ENCODE measurements at regions not wholly inside any gene's neighbourhood (a gene's known extent, or its start where the extent isn't known, plus 50 kb on each side); places are given as distances from the start of the nearest gene placed in this dataset.
"Not testable (repeated sequence)": the region's sequence is repeated elsewhere in the genome, so short reads cannot be mapped to it uniquely, and the experiment has no call there.

- DNase-seq, result peak; percentile 25
Observed at GRCh38 chr6:135606392-135606791, 108.9 kb upstream of the AHI1 start.

GRCh38 chr6:135608031-135608430 lies 110.5 kb upstream of the AHI1 start:
- DNase-seq, result no peak

GRCh38 chr6:135610192-135610591 lies 112.7 kb upstream of the AHI1 start:
- not testable (repeated sequence) for DNase-seq

- no peak for DNase-seq
Observed at GRCh38 chr6:135616655-135617054, 119.1 kb upstream of the AHI1 start.

- no peak for DNase-seq
Observed at GRCh38 chr6:135617222-135617621, 119.7 kb upstream of the AHI1 start.

- no peak for DNase-seq
Observed at GRCh38 chr6:135622081-135622480, 124.5 kb upstream of the AHI1 start.

- DNase-seq, result no peak
Observed at GRCh38 chr6:135623979-135624378, 126.4 kb upstream of the AHI1 start.

GRCh38 chr6:135624402-135625295 lies 127.1 kb upstream of the AHI1 start:
- DNase-seq, result no peak

- not testable (repeated sequence) for DNase-seq
Observed at GRCh38 chr6:135626001-135626400, 128.5 kb upstream of the AHI1 start.

- DNase-seq, result no peak
Observed at GRCh38 chr6:135627092-135627715, 129.7 kb upstream of the AHI1 start.

GRCh38 chr6:135630789-135631376 lies 133.3 kb upstream of the AHI1 start:
- no peak for DNase-seq

GRCh38 chr6:135631821-135632220 lies 134.3 kb upstream of the AHI1 start:
- no peak for DNase-seq

GRCh38 chr6:135633573-135633972 lies 136.0 kb upstream of the AHI1 start:
- no peak for DNase-seq

GRCh38 chr6:135637701-135638100 lies 140.2 kb upstream of the AHI1 start:
- DNase-seq, result no peak

GRCh38 chr6:135638108-135638507 lies 140.6 kb upstream of the AHI1 start:
- DNase-seq, result no peak

- no peak for DNase-seq
Observed at GRCh38 chr6:135640048-135640447, 142.5 kb upstream of the AHI1 start.

- no peak for DNase-seq
Observed at GRCh38 chr6:135640449-135641111, 143.0 kb upstream of the AHI1 start.

- DNase-seq, result no peak
Observed at GRCh38 chr6:135642912-135643311, 145.4 kb upstream of the AHI1 start.

GRCh38 chr6:135644394-135644793 lies 146.9 kb upstream of the AHI1 start:
- DNase-seq, result no peak

GRCh38 chr6:135647521-135647920 lies 150.0 kb upstream of the AHI1 start:
- DNase-seq, result no peak

- no peak for DNase-seq
Observed at GRCh38 chr6:135651964-135652755, 154.6 kb upstream of the AHI1 start.

GRCh38 chr6:135655055-135655454 lies 157.5 kb upstream of the AHI1 start:
- no peak for DNase-seq

- no peak for DNase-seq
Observed at GRCh38 chr6:135657207-135657606, 159.7 kb upstream of the AHI1 start.
